ENCODE measurements at regions not wholly inside any gene's neighbourhood (a gene's known extent, or its start where the extent isn't known, plus 50 kb on each side); places are given as distances from the start of the nearest gene placed in this dataset.

- no peak for TF ChIP-seq CTCF (IDR thresholded peaks at IDR 0.05; ENCODE audit: control extremely low read depth in 1 of 3, insufficient read depth in 1 of 3, low read depth in 1 of 3, low read length in 3 of 3)
- no peak for TF ChIP-seq RFX5 (IDR thresholded peaks at IDR 0.05; ENCODE audit: borderline replicate concordance, low read depth, low read length)
- no peak for TF ChIP-seq ATF3 (IDR thresholded peaks at IDR 0.05; ENCODE audit: insufficient read depth, low read depth, low read length)
- no peak for TF ChIP-seq CHD2 (IDR thresholded peaks at IDR 0.05; ENCODE audit: low read length)
- no peak for TF ChIP-seq SIN3A (conservative IDR thresholded peaks at IDR 0.05 in 1 of 2, IDR thresholded peaks at IDR 0.05 in 1 of 2; ENCODE audit: low read depth in 1 of 2, low read length in 2 of 2)
- TF ChIP-seq SP4 (IDR thresholded peaks at IDR 0.05; ENCODE audit: low read length) = no peak
Measured at GRCh38 chr2:164363646-164364045, 257.6 kb downstream of the GRB14 start.

All from H1 (cell line).